ENCODE measurements at regions not wholly inside any gene's neighbourhood (a gene's known extent, or its start where the extent isn't known, plus 50 kb on each side); places are given as distances from the start of the nearest gene placed in this dataset.
"Not testable (repeated sequence)": the region's sequence is repeated elsewhere in the genome, so short reads cannot be mapped to it uniquely, and the experiment has no call there.

GRCh38 chr2:16025876-16026640, 85.7 kb downstream of the MYCN start (continued):
- no peak for TF ChIP-seq ZNF239 (tag by site-specific recombination; IDR thresholded peaks at IDR 0.05)

GRCh38 chr2:16025211-16025875, 85.0 kb downstream of the MYCN start:
- no peak for TF ChIP-seq ZNF658 (tag by site-specific recombination; IDR thresholded peaks at IDR 0.05)
- TF ChIP-seq ZNF366 (tag by site-specific recombination; conservative IDR thresholded peaks at IDR 0.05): no peak
- TF ChIP-seq IKZF3 (tag by site-specific recombination; IDR thresholded peaks at IDR 0.05): no peak
- TF ChIP-seq ZNF140 (tag by site-specific recombination; IDR thresholded peaks at IDR 0.05): no peak
- TF ChIP-seq ZNF473 (tag by site-specific recombination; IDR thresholded peaks at IDR 0.05): no peak
- TF ChIP-seq ZNF776 (tag by site-specific recombination; IDR thresholded peaks at IDR 0.05; ENCODE audit: borderline replicate concordance): no peak
- no peak for TF ChIP-seq REST (tag by site-specific recombination; IDR thresholded peaks at IDR 0.05)
- TF ChIP-seq, protein P1, sequence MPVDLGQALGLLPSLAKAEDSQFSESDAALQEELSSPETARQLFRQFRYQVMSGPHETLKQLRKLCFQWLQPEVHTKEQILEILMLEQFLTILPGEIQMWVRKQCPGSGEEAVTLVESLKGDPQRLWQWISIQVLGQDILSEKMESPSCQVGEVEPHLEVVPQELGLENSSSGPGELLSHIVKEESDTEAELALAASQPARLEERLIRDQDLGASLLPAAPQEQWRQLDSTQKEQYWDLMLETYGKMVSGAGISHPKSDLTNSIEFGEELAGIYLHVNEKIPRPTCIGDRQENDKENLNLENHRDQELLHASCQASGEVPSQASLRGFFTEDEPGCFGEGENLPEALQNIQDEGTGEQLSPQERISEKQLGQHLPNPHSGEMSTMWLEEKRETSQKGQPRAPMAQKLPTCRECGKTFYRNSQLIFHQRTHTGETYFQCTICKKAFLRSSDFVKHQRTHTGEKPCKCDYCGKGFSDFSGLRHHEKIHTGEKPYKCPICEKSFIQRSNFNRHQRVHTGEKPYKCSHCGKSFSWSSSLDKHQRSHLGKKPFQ (tag by site-specific recombination; IDR thresholded peaks at IDR 0.05): no peak
- TF ChIP-seq ZNF248 (tag by site-specific recombination; IDR thresholded peaks at IDR 0.05): no peak
- no peak for TF ChIP-seq YY1 (tag by site-specific recombination; IDR thresholded peaks at IDR 0.05)
- no peak for TF ChIP-seq ZNF664 (tag by site-specific recombination; IDR thresholded peaks at IDR 0.05)
- POLR2A ChIA-PET: no interaction called here
- H3K9me3 ChIP-seq (ENCODE audit: control insufficient read depth, insufficient read depth, low read depth, low read length): no peaks in the 10 kb centered on the region
- no peaks in the 10 kb centered on the region for H3K36me3 ChIP-seq (ENCODE audit: control insufficient read depth in 2 of 2, insufficient read depth in 1 of 2, low read length in 2 of 2)
- H3K27ac ChIP-seq (ENCODE audit: extremely low read depth, low read depth, low read length): no peak overlapping the region
- H3K4me1 ChIP-seq (ENCODE audit: control insufficient read depth, insufficient read depth, low read length): no peaks in the 10 kb centered on the region
- CTCF ChIA-PET: no interaction called here
- H3K4me3 ChIP-seq (ENCODE audit: low read depth, low read length): no peak overlapping the region

DNA sequence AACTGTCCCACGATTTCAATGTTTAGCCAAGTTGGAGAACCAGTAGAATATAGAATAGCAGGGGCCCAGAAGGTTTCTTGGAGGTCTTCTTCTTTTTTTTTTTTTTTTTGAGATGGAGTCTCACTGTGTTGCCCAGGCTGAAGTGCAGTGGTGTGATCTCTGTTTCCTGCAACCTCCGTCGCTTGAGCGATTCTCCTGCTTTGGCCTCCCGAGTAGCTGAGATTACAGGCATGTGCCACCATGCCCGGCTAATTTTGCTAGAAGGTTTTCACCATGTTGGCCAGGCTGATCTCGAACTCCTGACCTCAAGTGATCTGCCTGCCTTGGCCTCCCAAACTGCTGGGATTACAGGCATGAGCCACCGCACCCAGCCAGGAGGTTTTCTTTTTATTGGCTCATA, 84.3 kb downstream of the MYCN start:
- POLR2A ChIA-PET; H3K27ac ChIP-seq (ENCODE audit: extremely low read depth, low read depth, low read length); CTCF ChIA-PET: not testable (repeated sequence)

GRCh38 chr2:16023506-16024360, 83.4 kb downstream of the MYCN start:
- POLR2A ChIA-PET: no interaction called here
- H3K4me1 ChIP-seq (ENCODE audit: control insufficient read depth, insufficient read depth, low read length): no peaks in the 10 kb centered on the region
- CTCF ChIA-PET: interaction anchor here (0.8 kb wide), 1 partner anchor 585 kb away, joined by 3 read pairs; no protein-coding TSS in a partner anchor
- H3K9me3 ChIP-seq (ENCODE audit: control insufficient read depth, insufficient read depth, low read depth, low read length): no peaks in the 10 kb centered on the region
- no peak overlapping the region for H3K27ac ChIP-seq (ENCODE audit: extremely low read depth, low read depth, low read length)
- no peak for TF ChIP-seq TCF7L2 (IDR thresholded peaks at IDR 0.05; ENCODE audit: borderline replicate concordance, low read depth, low read length)
- no peak for TF ChIP-seq ZNF571 (tag by site-specific recombination; IDR thresholded peaks at IDR 0.05)
- TF ChIP-seq ZSCAN5A (tag by site-specific recombination; IDR thresholded peaks at IDR 0.05): no peak
- no peak for TF ChIP-seq ZNF133 (tag by site-specific recombination; IDR thresholded peaks at IDR 0.05)
- no peak for TF ChIP-seq ZBTB8A (tag by site-specific recombination; IDR thresholded peaks at IDR 0.05)
- no peak for TF ChIP-seq ZNF843 (tag by site-specific recombination; IDR thresholded peaks at IDR 0.05)
- TF ChIP-seq ZNF510 (tag by site-specific recombination; IDR thresholded peaks at IDR 0.05; ENCODE audit: insufficient replicate concordance): no peak
- no peak for TF ChIP-seq ZNF544 (tag by site-specific recombination; IDR thresholded peaks at IDR 0.05)
- H3K36me3 ChIP-seq (ENCODE audit: control insufficient read depth in 2 of 2, insufficient read depth in 1 of 2, low read length in 2 of 2): no peaks in the 10 kb centered on the region
- H3K4me3 ChIP-seq (ENCODE audit: low read depth, low read length): no peak overlapping the region

More for the DNA sequence above, 84.3 kb downstream of the MYCN start:
- not testable (repeated sequence) for H3K36me3 ChIP-seq (ENCODE audit: control insufficient read depth in 2 of 2, insufficient read depth in 1 of 2, low read length in 2 of 2); H3K4me3 ChIP-seq (ENCODE audit: low read depth, low read length); H3K9me3 ChIP-seq (ENCODE audit: control insufficient read depth, insufficient read depth, low read depth, low read length); H3K4me1 ChIP-seq (ENCODE audit: control insufficient read depth, insufficient read depth, low read length)
